ENCODE measurements at regions not wholly inside any gene's neighbourhood (a gene's known extent, or its start where the extent isn't known, plus 50 kb on each side); places are given as distances from the start of the nearest gene placed in this dataset.
"Not testable (repeated sequence)": the region's sequence is repeated elsewhere in the genome, so short reads cannot be mapped to it uniquely, and the experiment has no call there.

DNA sequence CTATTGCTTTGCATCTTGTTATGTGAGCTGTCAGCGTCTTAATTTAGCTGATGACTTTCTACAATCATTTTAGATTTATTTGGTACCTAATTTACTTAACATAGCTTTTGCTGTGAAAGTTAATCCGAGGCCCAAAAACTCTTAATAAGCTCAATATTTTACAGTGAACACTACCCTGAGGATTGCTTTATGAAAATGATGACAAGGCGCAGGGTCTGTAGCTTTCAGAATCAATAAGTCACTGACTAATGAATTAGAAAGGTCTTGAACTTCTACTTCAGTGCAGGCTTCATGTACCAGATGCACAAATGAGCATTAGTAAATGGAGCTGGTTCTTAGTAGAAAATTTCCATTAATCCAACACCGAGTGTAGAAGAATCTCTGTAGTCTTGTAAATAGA is 81.4 kb upstream of the ZNF366 start:
- intact Hi-C loops (cut with micrococcal nuclease) = no loop called here
- Histone ChIP-seq H3K4me1 (no peaks in the 10 kb centered on the region), H3K36me3 (no peaks in the 10 kb centered on the region), H3K27ac (replicated peaks) (no peak overlapping the region), H3K4me3 (no peak overlapping the region), H3K27me3 (ENCODE audit: low read depth) (no peaks in the 10 kb centered on the region), H3K9me3 (replicated peaks) (no peaks in the 10 kb centered on the region)
- no peak for DNase-seq
- TF ChIP-seq, protein P1, sequence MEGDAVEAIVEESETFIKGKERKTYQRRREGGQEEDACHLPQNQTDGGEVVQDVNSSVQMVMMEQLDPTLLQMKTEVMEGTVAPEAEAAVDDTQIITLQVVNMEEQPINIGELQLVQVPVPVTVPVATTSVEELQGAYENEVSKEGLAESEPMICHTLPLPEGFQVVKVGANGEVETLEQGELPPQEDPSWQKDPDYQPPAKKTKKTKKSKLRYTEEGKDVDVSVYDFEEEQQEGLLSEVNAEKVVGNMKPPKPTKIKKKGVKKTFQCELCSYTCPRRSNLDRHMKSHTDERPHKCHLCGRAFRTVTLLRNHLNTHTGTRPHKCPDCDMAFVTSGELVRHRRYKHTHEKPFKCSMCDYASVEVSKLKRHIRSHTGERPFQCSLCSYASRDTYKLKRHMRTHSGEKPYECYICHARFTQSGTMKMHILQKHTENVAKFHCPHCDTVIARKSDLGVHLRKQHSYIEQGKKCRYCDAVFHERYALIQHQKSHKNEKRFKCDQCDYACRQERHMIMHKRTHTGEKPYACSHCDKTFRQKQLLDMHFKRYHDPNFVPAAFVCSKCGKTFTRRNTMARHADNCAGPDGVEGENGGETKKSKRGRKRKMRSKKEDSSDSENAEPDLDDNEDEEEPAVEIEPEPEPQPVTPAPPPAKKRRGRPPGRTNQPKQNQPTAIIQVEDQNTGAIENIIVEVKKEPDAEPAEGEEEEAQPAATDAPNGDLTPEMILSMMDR (IDR thresholded peaks at IDR 0.05; ENCODE audit: borderline replicate concordance) = no peak

DNA sequence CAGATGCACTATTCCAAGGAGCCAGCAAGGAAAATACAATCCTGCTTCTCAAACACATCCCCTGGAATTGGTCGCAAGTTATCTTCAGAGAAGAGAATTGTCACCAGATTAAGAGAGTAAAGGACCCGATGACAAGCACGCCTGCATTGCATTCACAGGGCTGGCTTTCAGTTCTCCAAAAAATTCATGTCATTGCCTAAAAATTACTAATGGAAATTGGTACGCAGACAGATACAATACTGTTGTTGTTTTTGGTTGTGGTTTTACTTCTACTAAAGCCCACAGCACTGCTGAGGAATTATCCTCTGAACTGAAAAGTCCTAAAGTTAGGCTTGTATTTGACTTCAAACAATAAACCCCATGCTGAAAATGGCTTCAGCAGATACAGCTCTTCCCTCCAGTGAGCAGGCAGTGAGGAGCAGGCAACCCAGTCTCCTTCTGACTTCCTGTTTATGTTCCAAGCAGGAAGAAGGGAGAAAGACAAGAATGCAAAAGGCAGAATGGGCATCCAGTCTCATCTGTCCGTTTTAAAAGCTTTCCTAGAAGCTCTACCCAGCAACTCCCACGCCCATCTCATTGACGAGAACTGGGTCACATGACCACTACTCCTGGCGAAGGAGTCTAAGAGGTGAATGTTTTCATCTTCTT is 80.6 kb upstream of the ZNF366 start:
- Histone ChIP-seq H3K27me3 (ENCODE audit: low read depth) (no peaks in the 10 kb centered on the region), H3K27ac (replicated peaks) (no peak overlapping the region), H3K4me1 (no peaks in the 10 kb centered on the region), H3K4me3 (no peak overlapping the region), H3K9me3 (replicated peaks) (no peaks in the 10 kb centered on the region), H3K36me3 (no peaks in the 10 kb centered on the region)
- TF ChIP-seq, protein P1 (IDR thresholded peaks at IDR 0.05; ENCODE audit: borderline replicate concordance) = no peak
- no peak for DNase-seq
- intact Hi-C loops (cut with micrococcal nuclease) = no loop called here

DNA sequence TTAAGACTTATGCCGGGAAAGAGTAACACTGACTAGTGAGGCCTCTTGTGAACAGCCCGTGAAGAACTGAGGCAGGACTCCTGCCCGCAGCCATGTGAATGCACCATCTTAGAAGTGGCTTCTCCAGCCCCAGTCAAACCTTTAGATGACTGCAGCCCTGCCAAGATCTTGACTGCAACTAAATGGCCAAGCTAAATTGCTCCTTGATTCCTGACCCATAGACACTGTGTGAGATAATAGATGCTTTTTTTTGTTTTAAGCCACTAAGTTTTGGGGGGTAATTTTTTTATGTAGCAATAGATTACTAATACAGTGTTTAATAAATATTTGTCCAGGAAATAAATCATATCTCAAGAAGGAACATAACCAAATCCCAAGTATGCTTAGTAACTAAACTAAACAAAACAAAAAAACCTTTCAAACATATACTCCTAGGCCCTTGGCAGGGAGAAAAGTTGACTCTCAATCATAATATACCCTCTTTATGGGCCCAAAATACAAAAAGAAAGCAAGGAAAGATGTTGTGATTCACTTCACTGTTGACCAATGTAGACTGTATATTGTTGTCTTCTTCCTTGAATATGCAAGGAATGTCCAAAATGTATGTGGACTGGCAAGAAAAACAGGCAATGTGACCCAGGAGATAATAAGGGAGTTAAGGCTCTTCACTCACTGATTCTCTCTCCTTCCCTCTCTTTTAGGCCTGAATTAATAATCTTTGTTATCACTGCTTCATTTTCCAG is 79.7 kb upstream of the ZNF366 start:
- no peak for DNase-seq
- Histone ChIP-seq H3K27ac (replicated peaks) (no peak overlapping the region), H3K4me1 (no peaks in the 10 kb centered on the region), H3K4me3 (no peak overlapping the region), H3K9me3 (replicated peaks) (no peaks in the 10 kb centered on the region), H3K36me3 (no peaks in the 10 kb centered on the region), H3K27me3 (ENCODE audit: low read depth) (no peaks in the 10 kb centered on the region)
- intact Hi-C loops (cut with micrococcal nuclease) = no loop called here
- TF ChIP-seq, protein P1 (IDR thresholded peaks at IDR 0.05; ENCODE audit: borderline replicate concordance) = no peak

DNA sequence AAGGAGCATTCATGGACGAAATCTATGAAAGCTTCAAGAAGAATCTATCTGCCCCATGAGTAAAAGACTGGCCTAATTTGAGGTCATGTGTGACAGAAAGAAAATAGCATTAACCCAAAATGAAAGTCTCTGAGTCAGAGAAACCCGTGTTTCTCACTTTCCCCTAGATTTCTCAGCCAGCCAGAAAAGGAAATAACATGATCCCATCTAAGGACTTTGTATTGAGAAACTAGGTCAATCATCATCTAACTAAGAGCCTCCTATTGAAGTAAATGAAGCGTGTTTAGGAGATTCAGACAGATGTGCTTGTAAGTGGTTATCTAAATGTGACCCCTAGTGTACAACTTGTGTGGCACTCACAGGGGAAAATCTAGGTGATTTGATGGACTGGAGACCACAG is 77.3 kb upstream of the ZNF366 start:
- H3K4me3 ChIP-seq = no peak overlapping the region
- H3K9me3 ChIP-seq (replicated peaks) = peaks cover 2% of the 10 kb centered on the region
- TF ChIP-seq, protein P1 (IDR thresholded peaks at IDR 0.05; ENCODE audit: borderline replicate concordance) = no peak
- no peak for DNase-seq
- H3K27ac ChIP-seq (replicated peaks) = no peak overlapping the region
- H3K36me3 ChIP-seq = no peaks in the 10 kb centered on the region
- no peaks in the 10 kb centered on the region for H3K27me3 ChIP-seq (ENCODE audit: low read depth)
- intact Hi-C loops (cut with micrococcal nuclease) = no loop called here
- H3K4me1 ChIP-seq = no peaks in the 10 kb centered on the region

DNA sequence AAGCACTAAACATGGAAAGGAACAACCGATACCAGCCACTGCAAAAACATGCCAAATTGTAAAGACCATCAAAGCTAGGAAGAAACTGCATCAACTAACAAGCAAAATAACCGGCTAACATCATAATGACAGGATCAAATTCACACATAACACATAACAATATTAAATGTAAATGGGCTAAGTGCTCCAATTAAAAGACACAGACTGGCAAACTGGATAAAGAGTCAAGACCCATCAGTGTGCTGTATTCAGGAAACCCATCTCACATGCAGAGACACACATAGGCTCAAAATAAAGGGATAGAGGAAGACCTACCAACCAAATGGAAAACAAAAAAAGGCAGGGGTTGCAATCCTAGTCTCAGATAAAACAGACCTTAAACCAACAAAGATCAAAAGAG is 72.1 kb upstream of the ZNF366 start:
- H3K27me3 ChIP-seq (ENCODE audit: low read depth); H3K36me3 ChIP-seq; intact Hi-C loops (cut with micrococcal nuclease); H3K4me1 ChIP-seq; H3K4me3 ChIP-seq; H3K27ac ChIP-seq (replicated peaks); H3K9me3 ChIP-seq (replicated peaks); DNase-seq: not testable (repeated sequence)

DNA sequence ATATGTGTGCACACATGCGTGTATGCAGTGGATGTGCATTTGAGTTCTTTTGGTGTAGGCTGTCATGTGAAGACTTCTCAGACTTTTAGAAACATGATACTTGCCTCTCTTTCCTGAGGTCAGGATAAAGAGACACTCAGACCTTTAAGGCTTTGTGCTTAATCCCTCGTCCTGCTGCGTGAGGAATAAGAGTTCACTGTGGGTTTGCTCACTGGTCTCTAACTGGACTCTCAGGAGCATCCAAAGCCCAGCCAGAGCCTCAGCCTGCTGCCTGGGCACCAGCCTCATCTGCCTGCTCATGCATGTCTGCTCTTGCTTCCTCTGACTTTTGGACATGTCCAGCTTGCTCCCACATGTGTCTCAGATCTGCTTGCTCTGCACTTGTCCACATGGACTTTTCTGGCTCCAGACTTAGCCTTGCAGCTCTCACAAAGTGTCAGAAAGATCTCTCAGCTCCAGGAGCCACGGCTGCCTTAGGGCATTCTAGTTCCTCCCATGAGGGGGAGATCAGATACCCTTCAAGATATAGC is 65.1 kb upstream of the ZNF366 start:
- no peaks in the 10 kb centered on the region for H3K4me1 ChIP-seq
- intact Hi-C loops (cut with micrococcal nuclease) = no loop called here
- H3K27me3 ChIP-seq (ENCODE audit: low read depth) = no peaks in the 10 kb centered on the region
- no peak for DNase-seq
- H3K36me3 ChIP-seq = no peaks in the 10 kb centered on the region
- no peak overlapping the region for H3K27ac ChIP-seq (replicated peaks)
- no peak overlapping the region for H3K4me3 ChIP-seq
- no peaks in the 10 kb centered on the region for H3K9me3 ChIP-seq (replicated peaks)
- TF ChIP-seq, protein P1 (IDR thresholded peaks at IDR 0.05; ENCODE audit: borderline replicate concordance) = no peak
